Neural progenitor cell (in vitro differentiated cells): ENCODE measurements at regions not wholly inside any gene's neighbourhood (a gene's known extent, or its start where the extent isn't known, plus 50 kb on each side); places are given as distances from the start of the nearest gene placed in this dataset.

Experiments used
- CTCF ChIP-seq: fragments of 200-600 bp; sonication (generic); IDR thresholded peaks from 2 replicates; pipeline ENCODE4 v1.5.1; 2017; ENCODE audit warnings: antibody characterized with exemption, mild to moderate bottlenecking
- EZH2 ChIP-seq: fragments of 200-600 bp; sonication (generic); IDR thresholded peaks from 2 replicates; pipeline ENCODE4 v1.6.1; 2017; ENCODE audit warnings: antibody characterized with exemption, mild to moderate bottlenecking, moderate library complexity

- TF ChIP-seq CTCF (no peak), EZH2 (no peak)
These were observed 356.2 kb upstream of the TMPRSS15 start for GRCh38 chr21:18759751-18760161.
